Spinal cord (tissue), 9 donors: ENCODE measurements at regions not wholly inside any gene's neighbourhood (a gene's known extent, or its start where the extent isn't known, plus 50 kb on each side); places are given as distances from the start of the nearest gene placed in this dataset.
"Not testable (repeated sequence)": the region's sequence is repeated elsewhere in the genome, so short reads cannot be mapped to it uniquely, and the experiment has no call there.

Experiments
- DNase-seq, 6 donors: peaks; one replicate each; pipeline versions ENCODE4 v3.0.0 to v3.0.0-alpha.2; 2013 to 2015; ENCODE audit warnings: low spot score in 6 of 6, low read depth in 4 of 6
- H3K27ac ChIP-seq: one replicate; pipeline ENCODE4 v1.5.1; 2013; ENCODE audit warnings: low read depth, low read length, control low read depth
- H3K27me3 ChIP-seq: one replicate; pipeline ENCODE4 v1.6.1; 2013; ENCODE audit warnings: low read length; ENCODE audit not compliant: control insufficient read depth, insufficient read depth
- H3K36me3 ChIP-seq: one replicate; pipeline ENCODE4 v1.6.1; 2013; ENCODE audit warnings: low read length; ENCODE audit not compliant: control insufficient read depth, insufficient read depth
- H3K4me1 ChIP-seq: one replicate; pipeline ENCODE4 v1.6.1; 2013; ENCODE audit warnings: low read length; ENCODE audit not compliant: control insufficient read depth, insufficient read depth
- H3K4me3 ChIP-seq: one replicate; pipeline ENCODE4 v1.5.1; 2013; ENCODE audit warnings: low read depth, low read length, control low read depth
- H3K9me3 ChIP-seq: one replicate; pipeline ENCODE4 v1.6.1; 2013; ENCODE audit warnings: low read length; ENCODE audit not compliant: control insufficient read depth, insufficient read depth
- WGBS: methylation state at CpG from one replicate; pipeline ENCODE4 v1.1.5; 2013; ENCODE audit warnings: missing lambda C conversion rate; ENCODE audit not compliant: insufficient coverage; 5-methylcytosine and 5-hydroxymethylcytosine counted together
- donor health status: healthy.

DNA sequence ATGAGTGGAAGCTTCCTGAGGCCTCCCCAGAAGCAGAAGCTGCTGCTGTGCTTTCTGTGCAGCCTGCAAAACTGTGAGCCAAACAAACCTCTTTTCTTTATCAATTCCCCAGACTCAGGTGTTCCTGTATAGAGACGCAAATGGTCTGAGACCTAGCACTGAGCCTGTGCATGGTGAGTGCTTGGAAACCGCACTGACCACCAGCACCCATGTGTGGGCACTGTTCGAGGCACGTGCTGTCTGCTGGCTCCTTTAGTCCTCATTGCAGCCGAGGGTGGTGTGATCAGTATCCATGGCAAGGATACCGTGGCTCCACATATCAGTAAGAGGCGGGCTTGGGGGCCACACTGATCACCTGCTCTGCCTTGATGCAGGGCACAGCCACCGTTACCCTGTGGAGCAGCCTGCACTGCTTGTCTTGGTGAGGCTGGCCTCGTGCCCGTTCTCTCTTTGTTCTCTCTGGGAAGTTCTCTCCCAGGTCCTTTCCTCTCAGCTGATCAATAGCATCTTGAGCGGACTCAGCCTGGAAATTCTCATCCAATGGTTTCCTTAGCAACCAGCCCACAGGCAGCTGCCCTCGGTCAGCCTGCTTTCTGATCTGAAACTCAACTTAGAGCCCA is 101.0 kb downstream of the PLXNA1 start:
- H3K27ac ChIP-seq: no peak overlapping the region
- H3K36me3 ChIP-seq: no peaks in the 10 kb centered on the region
- peak in 3 of 6 donors; percentile 29 to 81 (median 54) for DNase-seq
- peaks cover 16% of the 10 kb centered on the region for H3K4me1 ChIP-seq
- H3K4me3 ChIP-seq: no peak overlapping the region
- 47% methylated on average over 12 of the region's 12 CpGs for WGBS
- no peaks in the 10 kb centered on the region for H3K27me3 ChIP-seq
- no peaks in the 10 kb centered on the region for H3K9me3 ChIP-seq

DNA sequence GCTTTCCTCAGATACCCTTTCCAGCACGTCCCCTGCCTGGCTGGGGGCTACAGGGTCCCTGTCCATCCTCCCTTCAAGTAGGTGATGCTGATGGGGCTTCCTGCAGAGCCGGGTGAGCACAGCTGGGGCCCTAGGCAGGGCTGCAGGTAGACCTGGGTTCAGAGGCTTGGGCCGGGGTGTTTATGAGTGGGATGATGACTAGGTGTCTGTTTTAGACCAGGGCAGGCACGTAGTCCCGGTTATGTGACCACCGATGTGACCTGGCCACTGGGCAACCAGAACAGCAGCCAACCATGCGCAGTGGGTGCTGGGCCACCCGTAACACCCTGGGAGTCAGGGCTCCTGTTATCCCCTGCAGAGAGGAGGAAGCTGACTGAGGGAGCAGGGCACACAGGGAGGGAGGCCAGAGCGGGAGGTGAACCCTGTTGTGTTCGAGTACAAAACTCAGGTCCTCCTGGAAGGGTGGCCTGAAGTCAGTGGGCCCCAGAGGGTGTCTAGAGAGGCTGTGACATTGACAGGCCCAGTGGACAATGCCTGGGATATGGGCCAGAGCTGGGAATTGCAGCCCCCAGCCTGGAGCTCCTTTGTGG is 101.6 kb downstream of the PLXNA1 start:
- Histone ChIP-seq H3K4me1 (peaks cover 16% of the 10 kb centered on the region), H3K36me3 (no peaks in the 10 kb centered on the region), H3K4me3 (no peak overlapping the region), H3K27me3 (no peaks in the 10 kb centered on the region), H3K27ac (no peak overlapping the region), H3K9me3 (no peaks in the 10 kb centered on the region)
- DNase-seq: no peak
- 82% methylated on average over 10 of the region's 10 CpGs for WGBS

DNA sequence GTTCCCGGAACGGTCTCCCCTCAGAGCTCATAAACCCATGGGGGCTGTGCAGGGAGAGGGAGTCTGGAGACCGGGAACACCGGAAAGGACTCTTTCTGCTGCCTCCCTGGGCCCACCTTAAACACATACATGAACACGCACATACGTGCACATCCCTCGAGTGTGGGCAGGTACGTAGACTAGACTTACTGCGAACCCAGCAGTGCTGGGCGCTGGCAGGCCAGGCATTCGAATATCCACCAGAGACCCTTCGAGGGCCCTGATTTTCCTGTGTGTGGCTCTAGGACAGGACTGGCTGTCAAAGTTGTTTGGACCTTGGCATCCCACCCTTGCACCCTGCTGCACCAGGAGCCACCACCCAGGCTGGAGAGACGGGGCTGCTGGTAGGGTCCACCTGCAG is 102.7 kb downstream of the PLXNA1 start:
- WGBS: 91% methylated on average over 10 of the region's 13 CpGs
- Histone ChIP-seq H3K4me1 (peaks cover 22% of the 10 kb centered on the region), H3K9me3 (no peaks in the 10 kb centered on the region), H3K4me3 (no peak overlapping the region), H3K36me3 (no peaks in the 10 kb centered on the region), H3K27ac (no peak overlapping the region), H3K27me3 (no peaks in the 10 kb centered on the region)
- no peak for DNase-seq

DNA sequence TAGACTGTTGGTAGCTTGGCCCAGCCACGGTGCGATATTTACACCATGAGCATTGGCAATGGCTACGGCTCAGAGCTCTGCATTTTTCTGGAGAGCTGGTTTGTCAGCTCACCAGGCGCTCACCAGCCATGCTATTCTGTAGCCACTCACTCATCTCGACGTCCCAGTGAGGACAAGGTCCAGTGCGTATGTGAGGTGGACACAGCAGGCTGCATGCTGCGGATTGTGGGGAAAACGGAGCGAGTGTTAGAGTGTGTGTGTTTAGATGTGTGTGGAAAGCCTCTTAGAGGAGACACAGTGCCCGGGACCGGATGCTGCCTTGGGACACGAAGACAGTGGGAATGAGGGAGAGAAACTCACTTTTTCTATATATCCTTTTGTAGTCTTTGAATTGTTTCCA is 103.7 kb downstream of the PLXNA1 start:
- H3K27ac ChIP-seq, H3K9me3 ChIP-seq, DNase-seq, H3K36me3 ChIP-seq, H3K27me3 ChIP-seq, H3K4me3 ChIP-seq: not testable (repeated sequence)
- WGBS: 98% methylated on average over 8 of the region's 13 CpGs
- H3K4me1 ChIP-seq: peaks cover 22% of the 10 kb centered on the region

DNA sequence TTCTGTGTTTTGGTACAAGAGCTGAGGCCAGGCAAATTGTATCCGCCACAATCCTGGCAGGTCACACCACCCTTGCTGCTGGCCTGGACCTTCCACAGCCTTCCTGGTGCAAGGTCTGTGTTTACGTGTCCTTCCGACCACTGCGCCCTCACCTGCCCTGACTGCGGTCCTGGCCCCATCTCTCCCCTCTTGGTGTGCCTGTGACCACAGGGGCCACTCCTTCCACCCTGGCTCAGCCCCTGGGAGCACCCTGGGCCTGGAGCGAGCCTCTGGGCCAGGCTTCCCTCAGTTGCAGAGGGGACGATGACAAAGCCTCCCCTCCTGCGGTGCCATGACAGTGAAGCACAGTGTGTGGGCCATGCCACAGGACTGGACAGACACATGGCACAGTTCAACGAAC is 104.5 kb downstream of the PLXNA1 start:
- Histone ChIP-seq H3K36me3 (no peaks in the 10 kb centered on the region), H3K4me3 (no peak overlapping the region), H3K27ac (no peak overlapping the region), H3K4me1 (peaks cover 22% of the 10 kb centered on the region), H3K27me3 (no peaks in the 10 kb centered on the region), H3K9me3 (no peaks in the 10 kb centered on the region)
- DNase-seq: no peak
- WGBS: 88% methylated on average over 9 of the region's 9 CpGs

DNA sequence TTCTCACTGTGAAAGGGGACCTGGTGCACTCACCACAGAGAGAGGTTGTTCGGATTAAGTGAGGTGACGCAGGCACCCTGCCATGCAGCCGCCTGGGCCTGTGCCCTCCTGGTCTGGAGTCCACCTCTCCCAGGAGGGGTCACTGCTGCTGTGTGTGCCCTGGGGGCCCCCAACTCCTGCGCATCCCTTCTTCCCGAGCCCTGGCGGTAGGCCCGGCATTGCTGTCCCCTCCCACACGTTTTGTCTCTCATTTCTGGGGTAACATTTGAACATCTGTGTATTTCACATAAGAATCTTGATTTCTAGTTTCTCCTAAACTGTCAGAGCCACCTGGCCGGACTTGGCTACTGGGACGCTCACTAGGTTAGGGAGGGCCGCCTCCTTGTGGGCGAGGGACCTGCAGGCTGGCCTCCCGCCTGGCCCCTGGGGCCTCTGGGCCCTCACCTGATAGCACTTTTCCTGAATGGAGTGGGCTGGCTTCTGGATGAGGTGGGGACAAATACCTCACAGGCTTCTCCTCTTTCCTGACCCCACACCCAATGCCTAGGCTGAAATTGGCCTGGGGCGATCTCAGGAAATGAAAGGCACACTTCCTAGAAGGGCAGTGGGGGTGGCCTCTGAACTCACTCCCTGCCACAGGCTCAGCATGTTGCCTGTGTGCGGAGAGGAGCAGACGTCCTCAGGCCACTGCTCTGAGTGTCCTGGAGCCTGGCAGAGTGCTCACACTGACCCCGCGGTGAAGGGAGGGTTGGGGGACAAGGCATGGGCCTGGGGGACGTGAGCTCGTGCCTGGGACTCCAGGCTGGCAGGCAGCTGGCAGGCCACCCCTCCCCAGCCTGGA is 104.2 kb upstream of the PRR23E start:
- no peak overlapping the region for H3K27ac ChIP-seq
- no peaks in the 10 kb centered on the region for H3K27me3 ChIP-seq
- DNase-seq: no peak
- H3K9me3 ChIP-seq: no peaks in the 10 kb centered on the region
- H3K36me3 ChIP-seq: no peaks in the 10 kb centered on the region
- no peak overlapping the region for H3K4me3 ChIP-seq
- peaks cover 24% of the 10 kb centered on the region for H3K4me1 ChIP-seq
- 83% methylated on average over 12 of the region's 20 CpGs for WGBS

DNA sequence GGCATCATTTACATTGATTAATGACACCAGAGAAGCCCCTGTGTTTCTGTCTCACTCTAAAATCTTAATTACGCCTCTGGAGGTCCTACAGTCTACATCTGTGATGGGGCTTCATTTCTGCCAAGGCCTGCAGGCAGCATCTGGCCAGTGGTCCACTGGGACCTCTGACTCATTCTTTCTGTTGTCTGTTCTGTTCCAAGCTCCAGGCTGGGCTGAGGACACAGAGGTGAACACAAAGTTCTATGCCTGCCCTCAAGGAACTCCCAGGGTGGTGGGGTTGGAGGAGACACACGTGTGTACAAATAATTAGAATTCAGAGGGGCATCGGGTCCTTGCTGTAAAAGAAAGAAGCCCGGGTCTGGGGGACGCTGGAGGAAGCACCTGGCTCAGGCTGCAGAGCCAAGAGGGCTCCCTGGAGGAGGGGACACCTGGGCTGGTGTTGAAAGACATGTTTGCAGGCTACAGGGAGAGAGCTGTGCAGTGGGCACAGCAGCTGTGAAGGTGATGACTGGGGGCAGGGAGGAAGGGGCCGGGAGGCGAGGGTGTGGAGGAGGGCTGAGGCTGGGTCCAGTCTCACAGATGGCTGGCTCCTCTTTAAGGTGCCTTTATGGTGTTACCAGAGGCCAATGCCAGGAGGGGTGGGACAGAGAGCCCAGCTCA is 103.3 kb upstream of the PRR23E start:
- WGBS: 81% methylated on average over 7 of the region's 7 CpGs
- peaks cover 15% of the 10 kb centered on the region for H3K4me1 ChIP-seq
- H3K36me3 ChIP-seq: no peaks in the 10 kb centered on the region
- no peaks in the 10 kb centered on the region for H3K9me3 ChIP-seq
- no peak overlapping the region for H3K27ac ChIP-seq
- peak in 1 of 6 donors; percentile 53 for DNase-seq
- H3K27me3 ChIP-seq: no peaks in the 10 kb centered on the region
- H3K4me3 ChIP-seq: no peak overlapping the region

DNA sequence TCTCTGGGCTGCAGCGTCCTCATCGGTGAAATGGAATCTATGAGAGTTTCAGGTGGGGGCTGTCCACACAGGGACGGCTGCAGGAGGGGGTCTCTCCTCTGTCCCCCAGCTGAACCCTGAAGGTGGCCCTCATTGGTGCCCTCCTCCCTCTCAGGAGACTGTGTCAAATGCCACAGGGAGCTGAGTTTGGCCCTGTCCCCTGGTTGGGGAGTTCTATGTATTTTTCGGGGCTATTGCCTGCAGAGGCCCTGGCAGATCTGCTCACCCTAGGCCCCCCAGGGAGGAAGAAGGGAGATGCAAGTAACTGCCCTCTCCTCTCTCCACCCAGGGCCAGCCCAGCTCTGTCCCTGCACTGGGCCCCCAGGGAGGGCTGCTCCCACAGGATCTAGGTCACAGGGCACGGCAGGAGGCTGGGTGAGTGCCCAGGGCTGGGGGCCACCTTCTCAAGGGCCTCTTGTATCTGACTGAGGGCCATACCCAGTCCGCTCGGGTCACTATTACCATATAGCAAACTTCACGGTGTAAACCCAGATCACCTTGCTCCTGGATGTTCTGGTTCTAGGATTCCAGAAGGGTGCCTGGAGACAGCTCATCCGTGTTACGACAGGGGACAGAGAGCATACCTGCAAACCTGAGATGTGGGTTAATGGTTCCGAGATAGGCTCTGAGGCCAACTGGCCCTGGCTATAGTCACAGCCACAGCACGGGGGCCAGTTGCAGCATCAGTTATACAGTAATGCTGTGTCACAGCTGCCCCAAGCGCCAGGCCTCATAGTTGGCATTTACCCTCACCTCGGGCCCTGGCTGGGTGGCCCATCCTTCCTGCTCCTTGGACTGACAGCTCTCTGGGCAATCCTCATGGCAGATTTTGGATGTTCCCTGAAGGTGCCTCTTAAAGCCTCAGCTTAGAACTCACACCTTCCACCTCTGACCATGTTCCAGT is 102.4 kb upstream of the PRR23E start:
- WGBS: 81% methylated on average over 11 of the region's 14 CpGs
- H3K4me3 ChIP-seq: no peak overlapping the region
- no peak for DNase-seq
- H3K27me3 ChIP-seq: no peaks in the 10 kb centered on the region
- H3K27ac ChIP-seq: no peak overlapping the region
- H3K9me3 ChIP-seq: peaks cover 3% of the 10 kb centered on the region
- no peaks in the 10 kb centered on the region for H3K36me3 ChIP-seq
- H3K4me1 ChIP-seq: peaks cover 11% of the 10 kb centered on the region

DNA sequence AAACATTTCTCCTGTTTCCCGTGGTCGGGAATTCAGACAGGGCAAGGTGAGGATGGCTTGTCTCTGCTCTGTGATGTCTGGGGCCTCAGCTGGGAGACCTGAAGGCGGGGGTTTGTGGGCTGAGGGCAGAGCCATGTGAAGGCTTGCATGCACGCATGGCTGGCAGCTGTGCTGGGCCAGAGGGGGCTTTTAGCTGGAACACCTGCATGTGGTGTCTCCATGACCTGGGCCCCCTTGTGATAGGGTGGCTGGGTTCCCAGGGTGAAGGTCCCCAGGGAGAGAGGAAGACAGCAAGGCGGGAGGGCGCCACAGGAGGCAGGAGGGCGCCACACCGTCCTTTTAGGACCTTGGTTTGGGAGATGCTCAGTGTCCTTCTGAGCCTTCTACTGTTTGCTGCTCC is 101.6 kb upstream of the PRR23E start:
- Histone ChIP-seq H3K4me1 (peaks cover 14% of the 10 kb centered on the region), H3K27ac (no peak overlapping the region), H3K36me3 (no peaks in the 10 kb centered on the region), H3K4me3 (no peak overlapping the region), H3K27me3 (no peaks in the 10 kb centered on the region), H3K9me3 (peaks cover 6% of the 10 kb centered on the region)
- 89% methylated on average over 8 of the region's 8 CpGs for WGBS
- no peak for DNase-seq
